ENCODE measurements at regions not wholly inside any gene's neighbourhood (a gene's known extent, or its start where the extent isn't known, plus 50 kb on each side); places are given as distances from the start of the nearest gene placed in this dataset.

DNA sequence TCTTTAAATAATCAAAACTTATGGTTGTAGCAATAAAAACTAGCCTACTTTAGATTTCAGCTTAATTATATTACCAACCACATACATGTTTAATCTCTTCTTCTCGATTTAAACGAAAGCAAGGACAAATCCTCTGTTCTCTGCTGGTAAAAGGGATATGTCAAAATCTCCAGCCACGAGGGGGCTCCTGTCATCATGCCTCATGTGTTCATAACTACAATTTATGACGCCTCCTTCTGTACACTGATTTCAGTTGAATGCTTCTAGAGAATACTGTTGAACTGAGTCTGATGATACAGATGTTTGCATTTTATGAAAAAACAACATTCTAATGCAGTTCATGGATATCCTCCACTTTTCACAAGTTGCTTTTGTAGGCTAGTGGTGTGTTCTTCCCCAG is 220.0 kb upstream of the DPP6 start:
- ChIA-PET CTCF (no interaction called here), POLR2A (no interaction called here)
- Histone ChIP-seq H3K27me3 (ENCODE audit: control insufficient read depth, insufficient read depth, low read length) (0 out of 2 replicates have a peak, but pooled peaks cover 3% of the 10 kb centered on the region), H3K36me3 (ENCODE audit: control insufficient read depth, insufficient read depth, low read length) (no peaks in the 10 kb centered on the region), H3K9me3 (ENCODE audit: control insufficient read depth, insufficient read depth, low read depth, low read length) (no peaks in the 10 kb centered on the region), H3K4me3 (ENCODE audit: low read depth in 2 of 2, low read length in 2 of 2) (no peak overlapping the region), H3K27ac (ENCODE audit: low read length) (no peak overlapping the region), H3K4me1 (ENCODE audit: control insufficient read depth, insufficient read depth, low read length) (no peaks in the 10 kb centered on the region)
- in situ Hi-C loops (cut with HindIII; ENCODE audit: low pct_unique_long_range_greater_than_20kb, low sequenced_read_pairs), result no loop called here
- BruUV-seq (replicated peaks), result no TSS peak
- DNase-seq (ENCODE audit: low read depth, low spot score) (no peak), ATAC-seq (no peak)
- intact Hi-C loops (cut with micrococcal nuclease; ENCODE audit: unreplicated experiment), result loop anchor here (10.0 kb wide), 1 partner anchor 447 kb away; no protein-coding TSS in a partner anchor
- TF ChIP-seq, protein P1, sequence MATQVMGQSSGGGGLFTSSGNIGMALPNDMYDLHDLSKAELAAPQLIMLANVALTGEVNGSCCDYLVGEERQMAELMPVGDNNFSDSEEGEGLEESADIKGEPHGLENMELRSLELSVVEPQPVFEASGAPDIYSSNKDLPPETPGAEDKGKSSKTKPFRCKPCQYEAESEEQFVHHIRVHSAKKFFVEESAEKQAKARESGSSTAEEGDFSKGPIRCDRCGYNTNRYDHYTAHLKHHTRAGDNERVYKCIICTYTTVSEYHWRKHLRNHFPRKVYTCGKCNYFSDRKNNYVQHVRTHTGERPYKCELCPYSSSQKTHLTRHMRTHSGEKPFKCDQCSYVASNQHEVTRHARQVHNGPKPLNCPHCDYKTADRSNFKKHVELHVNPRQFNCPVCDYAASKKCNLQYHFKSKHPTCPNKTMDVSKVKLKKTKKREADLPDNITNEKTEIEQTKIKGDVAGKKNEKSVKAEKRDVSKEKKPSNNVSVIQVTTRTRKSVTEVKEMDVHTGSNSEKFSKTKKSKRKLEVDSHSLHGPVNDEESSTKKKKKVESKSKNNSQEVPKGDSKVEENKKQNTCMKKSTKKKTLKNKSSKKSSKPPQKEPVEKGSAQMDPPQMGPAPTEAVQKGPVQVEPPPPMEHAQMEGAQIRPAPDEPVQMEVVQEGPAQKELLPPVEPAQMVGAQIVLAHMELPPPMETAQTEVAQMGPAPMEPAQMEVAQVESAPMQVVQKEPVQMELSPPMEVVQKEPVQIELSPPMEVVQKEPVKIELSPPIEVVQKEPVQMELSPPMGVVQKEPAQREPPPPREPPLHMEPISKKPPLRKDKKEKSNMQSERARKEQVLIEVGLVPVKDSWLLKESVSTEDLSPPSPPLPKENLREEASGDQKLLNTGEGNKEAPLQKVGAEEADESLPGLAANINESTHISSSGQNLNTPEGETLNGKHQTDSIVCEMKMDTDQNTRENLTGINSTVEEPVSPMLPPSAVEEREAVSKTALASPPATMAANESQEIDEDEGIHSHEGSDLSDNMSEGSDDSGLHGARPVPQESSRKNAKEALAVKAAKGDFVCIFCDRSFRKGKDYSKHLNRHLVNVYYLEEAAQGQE (IDR thresholded peaks at IDR 0.05; ENCODE audit: insufficient read depth in 1 of 2, low read depth in 2 of 2, low read length in 1 of 2), result no peak
- TF ChIP-seq SIN3A (IDR thresholded peaks at IDR 0.05; ENCODE audit: borderline replicate concordance, insufficient read depth, low read depth, low read length), result no peak
- TF ChIP-seq, protein P2, sequence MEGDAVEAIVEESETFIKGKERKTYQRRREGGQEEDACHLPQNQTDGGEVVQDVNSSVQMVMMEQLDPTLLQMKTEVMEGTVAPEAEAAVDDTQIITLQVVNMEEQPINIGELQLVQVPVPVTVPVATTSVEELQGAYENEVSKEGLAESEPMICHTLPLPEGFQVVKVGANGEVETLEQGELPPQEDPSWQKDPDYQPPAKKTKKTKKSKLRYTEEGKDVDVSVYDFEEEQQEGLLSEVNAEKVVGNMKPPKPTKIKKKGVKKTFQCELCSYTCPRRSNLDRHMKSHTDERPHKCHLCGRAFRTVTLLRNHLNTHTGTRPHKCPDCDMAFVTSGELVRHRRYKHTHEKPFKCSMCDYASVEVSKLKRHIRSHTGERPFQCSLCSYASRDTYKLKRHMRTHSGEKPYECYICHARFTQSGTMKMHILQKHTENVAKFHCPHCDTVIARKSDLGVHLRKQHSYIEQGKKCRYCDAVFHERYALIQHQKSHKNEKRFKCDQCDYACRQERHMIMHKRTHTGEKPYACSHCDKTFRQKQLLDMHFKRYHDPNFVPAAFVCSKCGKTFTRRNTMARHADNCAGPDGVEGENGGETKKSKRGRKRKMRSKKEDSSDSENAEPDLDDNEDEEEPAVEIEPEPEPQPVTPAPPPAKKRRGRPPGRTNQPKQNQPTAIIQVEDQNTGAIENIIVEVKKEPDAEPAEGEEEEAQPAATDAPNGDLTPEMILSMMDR (IDR thresholded peaks at IDR 0.05), result peak; percentile 23; the same call in 1 of the 2 replicates
- TF ChIP-seq POLR2AphosphoS5 (IDR thresholded peaks at IDR 0.05; ENCODE audit: low read depth, low read length), result no peak
- no peak for TF ChIP-seq TCF7L2 (IDR thresholded peaks at IDR 0.05; ENCODE audit: low read depth, low read length)

DNA sequence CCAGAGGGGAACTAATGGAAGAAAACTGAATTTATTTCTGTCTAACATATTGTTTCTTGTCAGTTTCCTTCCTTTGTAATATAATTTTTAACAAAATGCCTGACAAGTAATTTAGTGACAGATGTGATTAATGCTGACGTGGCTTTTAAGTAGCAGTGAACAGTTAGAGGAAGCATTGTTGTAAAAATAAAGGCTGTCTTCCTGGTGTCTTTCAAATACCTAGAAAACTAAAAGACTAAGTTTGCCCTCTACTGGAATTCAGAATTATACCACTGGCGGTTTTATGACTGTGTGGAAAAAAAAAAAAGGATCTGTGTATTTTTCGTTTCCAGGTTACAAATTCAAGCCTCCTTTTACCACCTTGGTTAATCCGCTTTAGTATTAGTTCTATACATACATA is 217.1 kb upstream of the DPP6 start:
- Histone ChIP-seq H3K4me1 (ENCODE audit: control insufficient read depth, insufficient read depth, low read length) (no peaks in the 10 kb centered on the region), H3K27ac (ENCODE audit: low read length) (no peak overlapping the region), H3K4me3 (ENCODE audit: low read depth in 2 of 2, low read length in 2 of 2) (no peak overlapping the region), H3K36me3 (ENCODE audit: control insufficient read depth, insufficient read depth, low read length) (no peaks in the 10 kb centered on the region), H3K27me3 (ENCODE audit: control insufficient read depth, insufficient read depth, low read length) (0 out of 2 replicates have a peak, but pooled peaks cover under 1% of the 10 kb centered on the region), H3K9me3 (ENCODE audit: control insufficient read depth, insufficient read depth, low read depth, low read length) (no peaks in the 10 kb centered on the region)
- DNase-seq (ENCODE audit: low read depth, low spot score) (no peak), ATAC-seq (no peak)
- intact Hi-C loops (cut with micrococcal nuclease; ENCODE audit: unreplicated experiment), result loop anchor here (10.0 kb wide), 1 partner anchor 450 kb away; no protein-coding TSS in a partner anchor
- in situ Hi-C loops (cut with HindIII; ENCODE audit: low pct_unique_long_range_greater_than_20kb, low sequenced_read_pairs), result no loop called here
- CTCF ChIA-PET, result no interaction called here
- BruUV-seq (replicated peaks), result no TSS peak
- POLR2A ChIA-PET, result no interaction called here
- TF ChIP-seq POLR2AphosphoS5 (IDR thresholded peaks at IDR 0.05; ENCODE audit: low read depth, low read length), result no peak
- TF ChIP-seq, protein P1 (IDR thresholded peaks at IDR 0.05; ENCODE audit: insufficient read depth in 1 of 2, low read depth in 2 of 2, low read length in 1 of 2), result no peak
- TF ChIP-seq, protein P2 (IDR thresholded peaks at IDR 0.05), result peak; percentile 19; the same call in 1 of the 2 replicates
- TF ChIP-seq TCF7L2 (IDR thresholded peaks at IDR 0.05; ENCODE audit: low read depth, low read length), result no peak
- TF ChIP-seq SIN3A (IDR thresholded peaks at IDR 0.05; ENCODE audit: borderline replicate concordance, insufficient read depth, low read depth, low read length), result no peak
